Neural progenitor cell (in vitro differentiated cells): ENCODE measurements at regions not wholly inside any gene's neighbourhood (a gene's known extent, or its start where the extent isn't known, plus 50 kb on each side); places are given as distances from the start of the nearest gene placed in this dataset.

Experiments
- DNase-seq: peaks from one replicate; pipeline ENCODE4 v3.0.0-alpha.2; 2016; ENCODE audit warnings: low spot score
- H2AFZ ChIP-seq: fragments of 200-600 bp; sonication (generic); replicated peaks from 2 replicates; pipeline ENCODE4 v1.6.1; 2016; ENCODE audit warnings: antibody characterized with exemption
- H3F3A ChIP-seq: fragments of 200-600 bp; sonication (generic); 2 replicates; pipeline ENCODE4 v1.6.1; 2016; ENCODE audit warnings: antibody characterized with exemption, low read depth
- H3K27ac ChIP-seq: fragments of 200-600 bp; sonication (generic); 2 replicates; pipeline ENCODE4 v1.5.1; 2016; ENCODE audit warnings: mild to moderate bottlenecking
- H3K27me3 ChIP-seq: fragments of 200-600 bp; sonication (generic); 2 replicates; pipeline ENCODE4 v1.6.1; 2016; ENCODE audit warnings: mild to moderate bottlenecking, moderate library complexity
- H3K36me3 ChIP-seq: fragments of 200-600 bp; sonication (generic); 2 replicates; pipeline ENCODE4 v1.5.1; 2016
- H3K4me1 ChIP-seq: fragments of 200-600 bp; sonication (generic); 2 replicates; pipeline ENCODE4 v1.6.1; 2016; ENCODE audit warnings: mixed run types
- H3K4me2 ChIP-seq: fragments of 200-600 bp; sonication (generic); 2 replicates; pipeline ENCODE4 v1.6.1; 2016
- H3K4me3 ChIP-seq: fragments of 200-600 bp; sonication (generic); 2 replicates; pipeline ENCODE4 v1.5.1; 2016
- H3K79me2 ChIP-seq: fragments of 200-600 bp; sonication (generic); 2 replicates; pipeline ENCODE4 v1.6.1; 2016; ENCODE audit warnings: low read depth
- H3K9ac ChIP-seq: fragments of 200-600 bp; sonication (generic); 2 replicates; pipeline ENCODE4 v1.6.1; 2016
- H3K9me3 ChIP-seq: fragments of 200-600 bp; sonication (generic); 2 replicates; pipeline ENCODE4 v1.5.1; 2016; ENCODE audit warnings: low read depth
- H4K20me1 ChIP-seq: fragments of 200-600 bp; sonication (generic); 2 replicates; pipeline ENCODE4 v1.6.1; 2016; ENCODE audit warnings: low read depth
- H3K27ac Mint-ChIP-seq: 3 replicates; pipeline ENCODE4 v1.8.0; 2021; ENCODE audit warnings: mixed read lengths
- H3K27me3 Mint-ChIP-seq: 2 replicates; pipeline ENCODE4 v1.8.0; 2022; ENCODE audit warnings: low read depth, mild to moderate bottlenecking, inconsistent platforms, moderate library complexity, mixed read lengths; ENCODE audit not compliant: insufficient read depth
- H3K36me3 Mint-ChIP-seq: 3 replicates; pipeline ENCODE4 v1.8.0; 2021; ENCODE audit warnings: mixed read lengths
- H3K4me1 Mint-ChIP-seq: 3 replicates; pipeline ENCODE4 v1.8.0; 2021; ENCODE audit warnings: mixed read lengths
- H3K4me3 Mint-ChIP-seq: 3 replicates; pipeline ENCODE4 v1.8.0; 2021; ENCODE audit warnings: mild to moderate bottlenecking, moderate library complexity, mixed read lengths
- H3K9me3 Mint-ChIP-seq: 3 replicates; pipeline ENCODE4 v1.8.0; 2020; ENCODE audit warnings: mixed read lengths
- EZH2 ChIP-seq: fragments of 200-600 bp; sonication (generic); IDR thresholded peaks from 2 replicates; pipeline ENCODE4 v1.6.1; 2017; ENCODE audit warnings: antibody characterized with exemption, mild to moderate bottlenecking, moderate library complexity
- EZH2phosphoT487 ChIP-seq: fragments of 200-600 bp; sonication (generic); IDR thresholded peaks from 2 replicates; pipeline ENCODE4 v1.6.1; 2017; ENCODE audit warnings: antibody characterized with exemption
- TF ChIP-seq, protein P1 (sequence below): fragments of 200-600 bp; sonication (generic); IDR thresholded peaks from 2 replicates; pipeline ENCODE4 v1.5.1; 2017; ENCODE audit warnings: antibody characterized with exemption, mild to moderate bottlenecking

DNA sequence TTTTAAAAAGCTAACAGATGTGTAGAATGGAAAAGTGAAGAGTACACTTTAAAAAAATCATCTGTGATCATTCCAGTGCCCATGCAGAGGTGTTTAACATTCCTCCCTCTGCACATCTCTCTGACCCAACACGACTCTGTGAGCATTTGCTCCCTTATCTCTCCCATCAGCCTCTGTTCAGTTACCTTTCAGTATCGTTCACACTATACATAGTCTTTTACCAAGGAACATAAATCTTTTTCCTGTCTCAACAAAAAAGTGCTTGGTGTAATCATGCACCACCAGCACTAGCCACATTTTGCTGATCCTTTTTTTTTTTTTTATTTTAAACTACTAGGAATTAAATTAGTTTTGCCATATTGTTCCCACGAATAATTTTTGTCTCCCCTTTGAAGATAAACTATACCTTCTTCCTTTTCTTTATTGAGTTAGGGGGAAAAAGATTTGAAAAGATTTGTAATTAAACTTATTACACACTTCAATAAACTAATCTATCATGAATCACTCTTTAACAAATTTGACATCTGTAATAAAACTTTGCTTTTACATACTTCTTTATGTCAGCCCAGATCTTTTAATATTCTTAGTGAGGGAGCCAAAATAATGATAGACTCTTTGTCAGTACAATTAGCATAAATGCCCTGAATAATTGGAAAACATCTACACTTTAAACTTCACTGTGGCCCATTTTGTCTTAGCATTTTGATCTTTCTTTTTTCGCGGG lies 489.8 kb upstream of the FANCL start:
- no peaks in the 10 kb centered on the region for H3K79me2 ChIP-seq
- no peaks in the 10 kb centered on the region for H4K20me1 ChIP-seq
- H3K4me1 Mint-ChIP-seq = no peaks in the 10 kb centered on the region
- no peaks in the 10 kb centered on the region for H3K9me3 ChIP-seq
- no peak overlapping the region for H3K4me3 Mint-ChIP-seq
- H3K36me3 Mint-ChIP-seq = no peaks in the 10 kb centered on the region
- H3K27me3 ChIP-seq = no peaks in the 10 kb centered on the region
- DNase-seq = no peak
- H3K27ac Mint-ChIP-seq = no peak overlapping the region
- H3K27me3 Mint-ChIP-seq = no peaks in the 10 kb centered on the region
- no peaks in the 10 kb centered on the region for H3F3A ChIP-seq
- no peak overlapping the region for H2AFZ ChIP-seq
- no peak for TF ChIP-seq EZH2phosphoT487
- TF ChIP-seq, protein P1, sequence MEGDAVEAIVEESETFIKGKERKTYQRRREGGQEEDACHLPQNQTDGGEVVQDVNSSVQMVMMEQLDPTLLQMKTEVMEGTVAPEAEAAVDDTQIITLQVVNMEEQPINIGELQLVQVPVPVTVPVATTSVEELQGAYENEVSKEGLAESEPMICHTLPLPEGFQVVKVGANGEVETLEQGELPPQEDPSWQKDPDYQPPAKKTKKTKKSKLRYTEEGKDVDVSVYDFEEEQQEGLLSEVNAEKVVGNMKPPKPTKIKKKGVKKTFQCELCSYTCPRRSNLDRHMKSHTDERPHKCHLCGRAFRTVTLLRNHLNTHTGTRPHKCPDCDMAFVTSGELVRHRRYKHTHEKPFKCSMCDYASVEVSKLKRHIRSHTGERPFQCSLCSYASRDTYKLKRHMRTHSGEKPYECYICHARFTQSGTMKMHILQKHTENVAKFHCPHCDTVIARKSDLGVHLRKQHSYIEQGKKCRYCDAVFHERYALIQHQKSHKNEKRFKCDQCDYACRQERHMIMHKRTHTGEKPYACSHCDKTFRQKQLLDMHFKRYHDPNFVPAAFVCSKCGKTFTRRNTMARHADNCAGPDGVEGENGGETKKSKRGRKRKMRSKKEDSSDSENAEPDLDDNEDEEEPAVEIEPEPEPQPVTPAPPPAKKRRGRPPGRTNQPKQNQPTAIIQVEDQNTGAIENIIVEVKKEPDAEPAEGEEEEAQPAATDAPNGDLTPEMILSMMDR = no peak
- no peak for TF ChIP-seq EZH2
- no peak overlapping the region for H3K27ac ChIP-seq
- no peaks in the 10 kb centered on the region for H3K9me3 Mint-ChIP-seq
- no peak overlapping the region for H3K4me2 ChIP-seq
- no peak overlapping the region for H3K9ac ChIP-seq
- no peaks in the 10 kb centered on the region for H3K36me3 ChIP-seq
- H3K4me1 ChIP-seq = no peaks in the 10 kb centered on the region
- no peak overlapping the region for H3K4me3 ChIP-seq

DNA sequence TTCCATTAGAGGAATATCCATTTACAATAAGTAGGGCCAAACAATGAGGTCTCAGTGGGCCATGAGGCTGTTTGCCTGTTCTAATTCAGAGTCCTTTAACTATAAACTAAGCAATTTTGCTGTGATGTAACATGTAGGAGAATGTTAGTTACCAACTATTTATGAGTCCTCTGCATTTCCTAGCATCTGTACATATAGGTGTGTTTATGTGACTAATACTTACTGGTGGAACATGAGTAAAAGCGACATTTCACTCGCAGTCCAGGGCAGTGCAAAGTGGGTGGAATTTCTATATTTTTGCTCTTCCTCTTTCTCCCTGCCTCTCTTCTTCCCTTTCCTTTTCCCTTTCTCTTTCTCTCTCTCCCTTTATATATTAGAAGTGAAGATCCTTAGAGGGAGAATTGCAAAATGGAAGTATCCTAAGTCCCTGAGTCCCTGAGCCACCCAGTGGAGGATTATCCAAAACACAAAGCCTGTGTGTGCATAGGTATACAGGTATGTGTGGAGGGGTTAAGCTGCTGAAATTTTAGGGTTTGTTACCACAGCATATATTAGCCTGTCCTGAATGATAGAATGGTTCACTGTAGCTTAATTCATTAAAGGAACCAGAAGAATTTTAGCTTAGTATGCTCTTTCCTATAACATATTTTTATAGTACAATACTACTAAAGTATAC lies 487.0 kb upstream of the FANCL start:
- H4K20me1 ChIP-seq = no peaks in the 10 kb centered on the region
- H3K4me3 ChIP-seq = no peak overlapping the region
- no peak overlapping the region for H3K9ac ChIP-seq
- no peaks in the 10 kb centered on the region for H3K9me3 ChIP-seq
- TF ChIP-seq, protein P1 = no peak
- TF ChIP-seq EZH2 (no peak), EZH2phosphoT487 (no peak)
- no peaks in the 10 kb centered on the region for H3K79me2 ChIP-seq
- H3K4me1 ChIP-seq = no peaks in the 10 kb centered on the region
- H3K4me1 Mint-ChIP-seq = no peaks in the 10 kb centered on the region
- H3K36me3 Mint-ChIP-seq = no peaks in the 10 kb centered on the region
- no peak overlapping the region for H3K27ac ChIP-seq
- H3F3A ChIP-seq = no peaks in the 10 kb centered on the region
- H3K27me3 ChIP-seq = no peaks in the 10 kb centered on the region
- no peak for DNase-seq
- H3K27ac Mint-ChIP-seq = no peak overlapping the region
- H3K36me3 ChIP-seq = no peaks in the 10 kb centered on the region
- no peak overlapping the region for H2AFZ ChIP-seq
- H3K27me3 Mint-ChIP-seq = no peaks in the 10 kb centered on the region
- H3K4me3 Mint-ChIP-seq = no peak overlapping the region
- no peaks in the 10 kb centered on the region for H3K9me3 Mint-ChIP-seq
- H3K4me2 ChIP-seq = no peak overlapping the region

DNA sequence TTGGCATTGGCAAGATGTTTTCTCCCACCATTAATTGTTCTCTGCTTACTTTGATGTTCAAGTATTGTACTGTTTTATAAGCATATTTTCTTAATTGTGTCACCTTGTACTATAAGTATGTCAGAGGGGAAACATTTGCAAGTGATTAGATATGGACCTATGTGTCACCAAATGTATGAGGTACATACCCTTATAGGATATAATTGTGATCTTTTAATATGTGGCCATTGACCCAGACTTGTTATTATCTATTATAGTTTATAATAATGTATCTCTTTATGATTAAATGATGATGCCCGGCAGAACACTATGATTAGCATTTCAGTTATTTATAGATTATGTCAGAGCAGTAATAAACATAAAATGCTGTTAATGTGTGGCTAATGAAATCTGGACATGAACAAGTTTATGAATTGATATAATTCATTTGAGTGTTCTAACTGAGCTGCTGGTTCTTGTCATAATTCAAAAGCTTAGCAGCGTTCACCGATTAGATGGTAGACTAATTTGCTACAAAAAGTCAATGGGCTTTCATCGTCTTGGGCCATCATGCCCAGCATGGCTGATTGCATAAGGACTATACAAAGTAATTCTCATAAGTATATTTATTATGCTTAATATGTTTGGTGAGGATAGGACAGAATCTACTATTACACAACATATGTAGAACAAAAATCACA lies 480.9 kb upstream of the FANCL start:
- no peaks in the 10 kb centered on the region for H3K36me3 Mint-ChIP-seq

More for the DNA sequence above, 480.9 kb upstream of the FANCL start:
- Histone ChIP-seq H3K9ac (no peak overlapping the region), H3K4me3 (no peak overlapping the region), H2AFZ (no peak overlapping the region), H3K79me2 (no peaks in the 10 kb centered on the region), H3K4me1 (no peaks in the 10 kb centered on the region), H3K27me3 (no peaks in the 10 kb centered on the region), H3F3A (no peaks in the 10 kb centered on the region), H3K4me2 (no peak overlapping the region), H3K36me3 (no peaks in the 10 kb centered on the region), H4K20me1 (no peaks in the 10 kb centered on the region), H3K27ac (no peak overlapping the region), H3K9me3 (no peaks in the 10 kb centered on the region)
- Mint-ChIP-seq H3K4me3 (no peak overlapping the region), H3K27me3 (no peaks in the 10 kb centered on the region), H3K4me1 (no peaks in the 10 kb centered on the region), H3K27ac (no peak overlapping the region), H3K9me3 (no peaks in the 10 kb centered on the region)
- DNase-seq = no peak
- TF ChIP-seq EZH2phosphoT487 = no peak
